ENCODE measurements at regions not wholly inside any gene's neighbourhood (a gene's known extent, or its start where the extent isn't known, plus 50 kb on each side); places are given as distances from the start of the nearest gene placed in this dataset.

DNA sequence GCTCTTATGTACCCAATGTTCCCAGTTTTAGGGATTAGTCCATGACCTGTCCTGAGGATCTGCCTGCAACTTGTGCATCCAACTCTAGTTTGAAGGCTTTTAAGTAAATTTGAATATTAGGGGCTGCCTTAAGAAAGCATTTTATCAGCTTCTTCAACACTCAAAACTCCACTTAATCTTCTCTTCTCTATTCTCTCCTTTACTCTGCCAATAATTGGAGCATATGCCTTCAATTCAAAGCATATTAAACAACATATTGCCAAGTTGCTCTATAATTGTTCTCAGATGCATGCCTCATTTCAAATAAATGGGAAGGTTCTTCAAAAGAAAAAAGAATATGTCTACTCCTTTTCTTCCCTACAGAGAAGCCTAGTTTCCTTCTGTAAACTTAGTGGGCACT, 84.8 kb upstream of the NCKAP5 start:
- H3K4me1 ChIP-seq (ENCODE audit: control insufficient read depth, insufficient read depth, low read length), result peaks cover 2% of the 10 kb centered on the region; the same call in 1 of the 2 replicates
- DNase-seq, result no peak
- H2AK5ac ChIP-seq (ENCODE audit: low read depth, low read length), result no peak overlapping the region
- no peak overlapping the region for H2AFZ ChIP-seq (replicated peaks; ENCODE audit: low read length, poor library complexity)
- no peak overlapping the region for H3K14ac ChIP-seq (replicated peaks; ENCODE audit: low read depth, low read length)
- H3K9me1 ChIP-seq (ENCODE audit: insufficient read depth, low read length), result no peaks in the 10 kb centered on the region; the same call in 1 of the 2 replicates
- no peak overlapping the region for H3K4me2 ChIP-seq (ENCODE audit: low read depth, low read length)
- no peak overlapping the region for H3K9ac ChIP-seq (ENCODE audit: low read depth, low read length)
- no peaks in the 10 kb centered on the region for H3K27me3 ChIP-seq (ENCODE audit: control insufficient read depth, insufficient read depth, low read length)
- H4K8ac ChIP-seq (ENCODE audit: low read depth in 2 of 2, low read length in 2 of 2), result no peak overlapping the region
- no peak overlapping the region for H2BK15ac ChIP-seq (ENCODE audit: low read depth, low read length)
- H2AK9ac ChIP-seq (replicated peaks; ENCODE audit: low read depth, low read length, poor library complexity), result no peak overlapping the region
- H4K5ac ChIP-seq (ENCODE audit: low read depth, low read length), result no peak overlapping the region
- POLR2A ChIA-PET (ENCODE audit: unreplicated experiment), result no interaction called here
- dilution Hi-C loops (cut with HindIII; ENCODE audit: low sequenced_read_pairs, unreplicated experiment) (no loop called here), intact Hi-C loops (cut with micrococcal nuclease) (no loop called here), in situ Hi-C loops (cut with MboI; ENCODE audit: low sequenced_read_pairs) (no loop called here)
- no peak overlapping the region for H3K4me3 ChIP-seq (ENCODE audit: insufficient read depth, low read depth, low read length)
- H3K4ac ChIP-seq (ENCODE audit: low read depth, low read length), result no peak overlapping the region
- no peaks in the 10 kb centered on the region for H3K79me1 ChIP-seq (ENCODE audit: low read depth in 1 of 2, low read length in 2 of 2)
- TF ChIP-seq BHLHE40 (IDR thresholded peaks at IDR 0.05; ENCODE audit: low read depth, low read length), result no peak
- TF ChIP-seq CHD1 (IDR thresholded peaks at IDR 0.05; ENCODE audit: low read depth, low read length), result no peak
- TF ChIP-seq SMC3 (IDR thresholded peaks at IDR 0.05; ENCODE audit: low read depth, low read length), result no peak
- TF ChIP-seq, protein P1, sequence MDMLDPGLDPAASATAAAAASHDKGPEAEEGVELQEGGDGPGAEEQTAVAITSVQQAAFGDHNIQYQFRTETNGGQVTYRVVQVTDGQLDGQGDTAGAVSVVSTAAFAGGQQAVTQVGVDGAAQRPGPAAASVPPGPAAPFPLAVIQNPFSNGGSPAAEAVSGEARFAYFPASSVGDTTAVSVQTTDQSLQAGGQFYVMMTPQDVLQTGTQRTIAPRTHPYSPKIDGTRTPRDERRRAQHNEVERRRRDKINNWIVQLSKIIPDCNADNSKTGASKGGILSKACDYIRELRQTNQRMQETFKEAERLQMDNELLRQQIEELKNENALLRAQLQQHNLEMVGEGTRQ (IDR thresholded peaks at IDR 0.05; ENCODE audit: low read depth, low read length), result no peak
- TF ChIP-seq RFX5 (IDR thresholded peaks at IDR 0.05; ENCODE audit: low read depth, low read length), result no peak
- TF ChIP-seq POLR2A (IDR thresholded peaks at IDR 0.05; ENCODE audit: low read depth, low read length), result no peak
- BruUV-seq (replicated peaks), result no TSS peak
- CTCF ChIA-PET, result no interaction called here
- H2BK20ac ChIP-seq (ENCODE audit: low read depth, low read length), result no peak overlapping the region
- H3K36me3 ChIP-seq (ENCODE audit: control insufficient read depth, insufficient read depth, low read length), result no peaks in the 10 kb centered on the region
- no peak for ATAC-seq (ENCODE audit: low read depth)
- no peak overlapping the region for H3K56ac ChIP-seq (ENCODE audit: extremely low read depth, insufficient read depth, low read length)
- H2BK5ac ChIP-seq (ENCODE audit: low read depth, low read length, poor library complexity, severe bottlenecking), result no peak overlapping the region
- no peak overlapping the region for H3K27ac ChIP-seq (ENCODE audit: insufficient read depth, low read length)
- no peak overlapping the region for H3K23ac ChIP-seq (ENCODE audit: low read depth, low read length)
- H3K9me3 ChIP-seq (ENCODE audit: control insufficient read depth, insufficient read depth, low read length), result peaks cover 3% of the 10 kb centered on the region; the same call in 1 of the 2 replicates
- no peak overlapping the region for H2BK120ac ChIP-seq (ENCODE audit: low read depth, low read length)
- no peak overlapping the region for H3K18ac ChIP-seq (ENCODE audit: low read depth, low read length)
- H4K20me1 ChIP-seq (ENCODE audit: insufficient read depth, low read length), result no peaks in the 10 kb centered on the region
- H4K91ac ChIP-seq (ENCODE audit: insufficient read depth, low read depth, low read length), result no peak overlapping the region
